ENCODE measurements at regions not wholly inside any gene's neighbourhood (a gene's known extent, or its start where the extent isn't known, plus 50 kb on each side); places are given as distances from the start of the nearest gene placed in this dataset.

GRCh38 chr4:110978761-110979160 lies 355.9 kb upstream of the PITX2 start:
- Mint-ChIP-seq H3K27me3 (ENCODE audit: low read depth in 3 of 3) (no peaks in the 10 kb centered on the region), H3K27ac (no peak overlapping the region), H3K36me3 (no peaks in the 10 kb centered on the region)

GRCh38 chr4:110982486-110982885 lies 359.6 kb upstream of the PITX2 start:
- DNase-seq = no peak
- H3K27me3 Mint-ChIP-seq (ENCODE audit: low read depth in 3 of 3) = no peaks in the 10 kb centered on the region
- H3K36me3 Mint-ChIP-seq = no peaks in the 10 kb centered on the region
- H3K4me1 Mint-ChIP-seq = no peaks in the 10 kb centered on the region
- H3K27ac Mint-ChIP-seq = no peak overlapping the region
- H3K4me3 Mint-ChIP-seq = no peak overlapping the region
- H3K9me3 Mint-ChIP-seq = peaks cover 3 to 14% (median 6%) of the 10 kb centered on the region in 6 donors

More at GRCh38 chr4:110978761-110979160, 355.9 kb upstream of the PITX2 start:
- Mint-ChIP-seq H3K4me3 (no peak overlapping the region), H3K4me1 (no peaks in the 10 kb centered on the region), H3K9me3 (peaks cover 3 to 19% (median 9%) of the 10 kb centered on the region in 6 donors)
- DNase-seq = no peak

- no peaks in the 10 kb centered on the region for H3K36me3 Mint-ChIP-seq
- no peak overlapping the region for H3K27ac Mint-ChIP-seq
- no peaks in the 10 kb centered on the region for H3K4me1 Mint-ChIP-seq
- peaks cover 0 to 5% (median 0%) of the 10 kb centered on the region in 6 donors for H3K9me3 Mint-ChIP-seq
- no peaks in the 10 kb centered on the region for H3K27me3 Mint-ChIP-seq (ENCODE audit: low read depth in 3 of 3)
- no peak overlapping the region for H3K4me3 Mint-ChIP-seq
- DNase-seq = no peak
Measured at GRCh38 chr4:110988722-110989121, 365.8 kb upstream of the PITX2 start.

- Mint-ChIP-seq H3K4me3 (no peak overlapping the region), H3K4me1 (no peaks in the 10 kb centered on the region), H3K36me3 (no peaks in the 10 kb centered on the region), H3K9me3 (peaks cover 0 to 5% (median 2%) of the 10 kb centered on the region in 6 donors), H3K27me3 (ENCODE audit: low read depth in 3 of 3) (no peaks in the 10 kb centered on the region), H3K27ac (no peak overlapping the region)
- DNase-seq = no peak
Measured at GRCh38 chr4:110989125-110989524, 366.2 kb upstream of the PITX2 start.

GRCh38 chr4:110994781-110995180 lies 371.9 kb upstream of the PITX2 start:
- Mint-ChIP-seq H3K4me3 (no peak overlapping the region), H3K4me1 (no peaks in the 10 kb centered on the region), H3K36me3 (no peaks in the 10 kb centered on the region), H3K27ac (no peak overlapping the region), H3K9me3 (peaks cover 0 to 13% (median 4%) of the 10 kb centered on the region in 6 donors), H3K27me3 (ENCODE audit: low read depth in 3 of 3) (peaks cover 0 to 2% (median 0%) of the 10 kb centered on the region in 3 donors)
- no peak for DNase-seq

- no peaks in the 10 kb centered on the region for H3K4me1 Mint-ChIP-seq
- H3K4me3 Mint-ChIP-seq = no peak overlapping the region
- DNase-seq = no peak
- peaks cover 0 to 2% (median 0%) of the 10 kb centered on the region in 3 donors for H3K27me3 Mint-ChIP-seq (ENCODE audit: low read depth in 3 of 3)
- H3K9me3 Mint-ChIP-seq = peaks cover 0 to 24% (median 8%) of the 10 kb centered on the region in 6 donors
- H3K36me3 Mint-ChIP-seq = no peaks in the 10 kb centered on the region
- H3K27ac Mint-ChIP-seq = no peak overlapping the region
Measured at GRCh38 chr4:110998320-110998719, 375.4 kb upstream of the PITX2 start.

- no peak for DNase-seq
- peaks cover 0 to 17% (median 5%) of the 10 kb centered on the region in 6 donors for H3K9me3 Mint-ChIP-seq
- H3K4me3 Mint-ChIP-seq = no peak overlapping the region
- H3K36me3 Mint-ChIP-seq = no peaks in the 10 kb centered on the region
- peaks cover 0 to 1% (median 0%) of the 10 kb centered on the region in 3 donors for H3K27me3 Mint-ChIP-seq (ENCODE audit: low read depth in 3 of 3)
- no peak overlapping the region for H3K27ac Mint-ChIP-seq
- no peaks in the 10 kb centered on the region for H3K4me1 Mint-ChIP-seq
Measured at GRCh38 chr4:111011458-111011857, 388.6 kb upstream of the PITX2 start.

GRCh38 chr4:111013846-111014245 lies 391.0 kb upstream of the PITX2 start:
- H3K4me1 Mint-ChIP-seq = no peaks in the 10 kb centered on the region

GRCh38 chr4:111014537-111014936 lies 391.7 kb upstream of the PITX2 start:
- Mint-ChIP-seq H3K4me3 (no peak overlapping the region), H3K9me3 (peaks cover 2 to 17% (median 9%) of the 10 kb centered on the region in 6 donors), H3K27ac (no peak overlapping the region), H3K27me3 (ENCODE audit: low read depth in 3 of 3) (peaks cover 0 to 1% (median 0%) of the 10 kb centered on the region in 3 donors), H3K36me3 (no peaks in the 10 kb centered on the region), H3K4me1 (no peaks in the 10 kb centered on the region)
- DNase-seq = no peak

More at GRCh38 chr4:111013846-111014245, 391.0 kb upstream of the PITX2 start:
- Mint-ChIP-seq H3K27ac (no peak overlapping the region), H3K9me3 (peaks cover 2 to 17% (median 7%) of the 10 kb centered on the region in 6 donors), H3K27me3 (ENCODE audit: low read depth in 3 of 3) (peaks cover 0 to 1% (median 0%) of the 10 kb centered on the region in 3 donors), H3K4me3 (no peak overlapping the region), H3K36me3 (no peaks in the 10 kb centered on the region)
- no peak for DNase-seq

GRCh38 chr4:111016416-111016815 lies 393.5 kb upstream of the PITX2 start:
- Mint-ChIP-seq H3K27ac (no peak overlapping the region), H3K9me3 (peaks cover 4 to 15% (median 11%) of the 10 kb centered on the region in 6 donors), H3K36me3 (no peaks in the 10 kb centered on the region), H3K4me3 (no peak overlapping the region), H3K4me1 (no peaks in the 10 kb centered on the region), H3K27me3 (ENCODE audit: low read depth in 3 of 3) (peaks cover 0 to 2% (median 1%) of the 10 kb centered on the region in 3 donors)
- DNase-seq = no peak

- peaks cover 6 to 17% (median 9%) of the 10 kb centered on the region in 6 donors for H3K9me3 Mint-ChIP-seq
- no peaks in the 10 kb centered on the region for H3K36me3 Mint-ChIP-seq
- DNase-seq = no peak
- H3K4me3 Mint-ChIP-seq = no peak overlapping the region
- no peaks in the 10 kb centered on the region for H3K4me1 Mint-ChIP-seq
- H3K27me3 Mint-ChIP-seq (ENCODE audit: low read depth in 3 of 3) = peaks cover 0 to 2% (median 1%) of the 10 kb centered on the region in 3 donors
- H3K27ac Mint-ChIP-seq = no peak overlapping the region
Measured at GRCh38 chr4:111018216-111018615, 395.3 kb upstream of the PITX2 start.

- peaks cover 5 to 13% (median 7%) of the 10 kb centered on the region in 6 donors for H3K9me3 Mint-ChIP-seq
- peaks cover 0 to 3% (median 1%) of the 10 kb centered on the region in 3 donors for H3K27me3 Mint-ChIP-seq (ENCODE audit: low read depth in 3 of 3)
- no peaks in the 10 kb centered on the region for H3K36me3 Mint-ChIP-seq
- no peak for DNase-seq
- H3K4me3 Mint-ChIP-seq = no peak overlapping the region
- H3K27ac Mint-ChIP-seq = no peak overlapping the region
- no peaks in the 10 kb centered on the region for H3K4me1 Mint-ChIP-seq
Measured at GRCh38 chr4:111020476-111020875, 397.6 kb upstream of the PITX2 start.

- H3K27me3 Mint-ChIP-seq (ENCODE audit: low read depth in 3 of 3) = peaks cover 0 to 3% (median under 1%) of the 10 kb centered on the region in 3 donors
- H3K4me1 Mint-ChIP-seq = no peaks in the 10 kb centered on the region
- no peak for DNase-seq
- H3K36me3 Mint-ChIP-seq = no peaks in the 10 kb centered on the region
- no peak overlapping the region for H3K4me3 Mint-ChIP-seq
- H3K9me3 Mint-ChIP-seq = peaks cover 5 to 13% (median 7%) of the 10 kb centered on the region in 6 donors
- H3K27ac Mint-ChIP-seq = no peak overlapping the region
Measured at GRCh38 chr4:111020961-111021360, 398.1 kb upstream of the PITX2 start.

- Mint-ChIP-seq H3K4me1 (no peaks in the 10 kb centered on the region), H3K36me3 (no peaks in the 10 kb centered on the region), H3K27me3 (ENCODE audit: low read depth in 3 of 3) (peaks cover 0 to 3% (median 0%) of the 10 kb centered on the region in 3 donors), H3K27ac (no peak overlapping the region), H3K9me3 (peaks cover 5 to 16% (median 9%) of the 10 kb centered on the region in 6 donors), H3K4me3 (no peak overlapping the region)
- no peak for DNase-seq
Measured at GRCh38 chr4:111022758-111023157, 399.9 kb upstream of the PITX2 start.

- Mint-ChIP-seq H3K27ac (no peak overlapping the region), H3K4me1 (no peaks in the 10 kb centered on the region), H3K9me3 (peaks cover 1 to 26% (median 11%) of the 10 kb centered on the region in 6 donors), H3K27me3 (ENCODE audit: low read depth in 3 of 3) (peaks cover 0 to 2% (median 0%) of the 10 kb centered on the region in 3 donors), H3K36me3 (no peaks in the 10 kb centered on the region), H3K4me3 (no peak overlapping the region)
- no peak for DNase-seq
Measured at GRCh38 chr4:111027526-111027925, 404.6 kb upstream of the PITX2 start.

Data from immature natural killer cell (primary cell).